ENCODE measurements at regions not wholly inside any gene's neighbourhood (a gene's known extent, or its start where the extent isn't known, plus 50 kb on each side); places are given as distances from the start of the nearest gene placed in this dataset.

DNA sequence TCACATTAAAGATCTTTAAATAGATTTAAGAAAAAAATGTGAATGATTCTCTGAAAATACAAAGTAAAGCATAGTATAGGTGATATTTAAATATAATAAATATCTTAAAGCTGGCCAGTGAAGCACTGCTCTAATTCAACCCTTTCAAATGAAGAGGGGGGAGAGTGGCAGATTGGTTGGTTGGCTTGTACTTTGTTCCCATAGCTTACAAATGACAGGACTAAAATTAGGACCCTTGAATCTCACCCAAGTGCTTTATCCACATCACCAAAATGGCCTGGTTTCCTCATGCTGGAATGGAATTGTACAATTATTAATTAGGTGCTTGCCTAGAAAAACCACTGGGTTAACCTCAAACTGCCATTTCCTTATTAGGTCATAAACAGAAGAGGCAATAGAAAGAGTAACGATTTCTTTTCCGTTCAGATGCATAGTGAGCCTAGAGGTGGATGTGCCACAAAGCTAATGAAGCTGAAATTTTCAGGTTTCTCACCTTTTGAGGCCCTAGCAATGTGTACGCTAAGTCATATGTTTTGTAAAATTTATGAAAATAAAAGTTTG lies 354.5 kb upstream of the CDH6 start:
- TF ChIP-seq, protein P1, sequence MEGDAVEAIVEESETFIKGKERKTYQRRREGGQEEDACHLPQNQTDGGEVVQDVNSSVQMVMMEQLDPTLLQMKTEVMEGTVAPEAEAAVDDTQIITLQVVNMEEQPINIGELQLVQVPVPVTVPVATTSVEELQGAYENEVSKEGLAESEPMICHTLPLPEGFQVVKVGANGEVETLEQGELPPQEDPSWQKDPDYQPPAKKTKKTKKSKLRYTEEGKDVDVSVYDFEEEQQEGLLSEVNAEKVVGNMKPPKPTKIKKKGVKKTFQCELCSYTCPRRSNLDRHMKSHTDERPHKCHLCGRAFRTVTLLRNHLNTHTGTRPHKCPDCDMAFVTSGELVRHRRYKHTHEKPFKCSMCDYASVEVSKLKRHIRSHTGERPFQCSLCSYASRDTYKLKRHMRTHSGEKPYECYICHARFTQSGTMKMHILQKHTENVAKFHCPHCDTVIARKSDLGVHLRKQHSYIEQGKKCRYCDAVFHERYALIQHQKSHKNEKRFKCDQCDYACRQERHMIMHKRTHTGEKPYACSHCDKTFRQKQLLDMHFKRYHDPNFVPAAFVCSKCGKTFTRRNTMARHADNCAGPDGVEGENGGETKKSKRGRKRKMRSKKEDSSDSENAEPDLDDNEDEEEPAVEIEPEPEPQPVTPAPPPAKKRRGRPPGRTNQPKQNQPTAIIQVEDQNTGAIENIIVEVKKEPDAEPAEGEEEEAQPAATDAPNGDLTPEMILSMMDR (IDR thresholded peaks at IDR 0.05) = no peak
- TF ChIP-seq POLR2A (IDR thresholded peaks at IDR 0.05) = no peak
- TF ChIP-seq EP300 (IDR thresholded peaks at IDR 0.05) = no peak
- Histone ChIP-seq H3K4me1 (ENCODE audit: insufficient read depth) (no peaks in the 10 kb centered on the region), H3K9me3 (no peaks in the 10 kb centered on the region), H3K4me3 (no peak overlapping the region), H3K27ac (no peak overlapping the region), H3K36me3 (no peaks in the 10 kb centered on the region), H3K27me3 (no peaks in the 10 kb centered on the region)
- no peak for DNase-seq
- intact Hi-C loops (cut with DNase I) = no loop called here
- WGBS, 3 donors = 67 to 87% (median 86%) methylated on average over 3 of the region's 3 CpGs

DNA sequence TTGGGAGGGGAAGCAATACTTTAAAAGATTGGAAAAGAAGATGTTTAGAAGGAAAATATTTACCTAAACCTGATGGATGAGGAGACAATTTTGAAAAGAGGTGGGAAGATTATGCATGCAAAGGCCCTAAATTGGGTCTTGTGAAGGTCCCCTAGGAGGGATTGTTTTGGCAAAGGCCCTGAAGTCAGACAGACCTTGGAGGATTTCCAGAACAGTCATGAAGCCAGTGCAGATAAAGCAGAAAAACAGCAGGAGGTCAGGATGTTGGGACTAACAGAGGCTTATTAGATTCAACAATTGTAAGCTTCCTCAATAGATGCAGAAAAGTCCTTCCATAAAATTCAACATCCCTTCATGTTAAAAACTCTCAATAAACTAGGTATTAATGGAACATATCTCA lies 361.0 kb upstream of the CDH6 start:
- H3K27ac ChIP-seq = no peak overlapping the region
- H3K4me3 ChIP-seq = no peak overlapping the region
- intact Hi-C loops (cut with DNase I) = no loop called here
- no peak for TF ChIP-seq EP300 (IDR thresholded peaks at IDR 0.05)
- TF ChIP-seq, protein P1 (IDR thresholded peaks at IDR 0.05) = no peak
- no peak for TF ChIP-seq POLR2A (IDR thresholded peaks at IDR 0.05)
- H3K9me3 ChIP-seq = no peaks in the 10 kb centered on the region
- H3K27me3 ChIP-seq = no peaks in the 10 kb centered on the region
- H3K4me1 ChIP-seq (ENCODE audit: insufficient read depth) = no peaks in the 10 kb centered on the region
- no peaks in the 10 kb centered on the region for H3K36me3 ChIP-seq
- DNase-seq = no peak

DNA sequence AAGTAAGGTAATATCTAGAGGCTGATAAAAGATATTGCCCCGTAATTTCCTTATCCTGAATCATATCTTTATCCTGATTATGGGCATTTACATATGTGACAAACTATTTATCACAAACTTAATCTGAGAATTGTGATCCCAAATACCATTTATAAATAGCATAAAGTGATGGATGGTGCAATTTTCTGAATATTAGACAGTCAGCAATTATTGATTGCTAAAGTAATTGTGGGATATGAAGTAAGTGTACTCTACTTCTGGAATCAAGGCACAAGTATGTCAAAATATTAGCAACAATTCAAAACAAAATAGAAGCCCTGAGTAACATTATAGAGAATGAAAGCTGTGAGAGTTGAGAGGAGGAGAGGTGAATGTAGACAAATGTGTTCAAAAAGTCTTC lies 361.9 kb upstream of the CDH6 start:
- no peak overlapping the region for H3K27ac ChIP-seq
- H3K9me3 ChIP-seq = no peaks in the 10 kb centered on the region
- DNase-seq = no peak
- intact Hi-C loops (cut with DNase I) = no loop called here
- no peaks in the 10 kb centered on the region for H3K4me1 ChIP-seq (ENCODE audit: insufficient read depth)
- no peak overlapping the region for H3K4me3 ChIP-seq
- 44 to 72% (median 58%) methylated on average over 1 of the region's 1 CpG for WGBS, 3 donors
- TF ChIP-seq, protein P1 (IDR thresholded peaks at IDR 0.05) = no peak
- TF ChIP-seq EP300 (IDR thresholded peaks at IDR 0.05) (no peak), POLR2A (IDR thresholded peaks at IDR 0.05) (no peak)
- H3K36me3 ChIP-seq = no peaks in the 10 kb centered on the region
- H3K27me3 ChIP-seq = no peaks in the 10 kb centered on the region

DNA sequence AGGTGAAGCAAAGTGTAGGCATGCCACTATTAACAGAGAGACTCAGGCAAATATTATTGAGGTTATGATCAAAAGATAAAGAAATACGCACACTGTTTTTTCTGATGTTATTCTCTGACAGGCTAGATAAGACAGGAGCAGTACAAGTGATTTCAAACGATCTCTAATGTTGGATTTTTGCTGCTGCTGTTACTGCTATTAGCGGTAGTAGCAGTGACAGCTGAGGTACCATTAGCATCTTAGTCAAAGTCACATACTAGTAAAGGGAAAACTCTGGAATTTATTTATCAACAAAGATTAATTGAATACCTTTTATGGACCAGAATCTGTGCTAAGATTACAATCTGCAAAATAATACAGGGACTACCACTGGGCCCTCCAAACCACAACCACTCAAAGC lies 362.4 kb upstream of the CDH6 start:
- Histone ChIP-seq H3K27me3 (no peaks in the 10 kb centered on the region), H3K27ac (no peak overlapping the region), H3K4me1 (ENCODE audit: insufficient read depth) (no peaks in the 10 kb centered on the region), H3K4me3 (no peak overlapping the region), H3K36me3 (no peaks in the 10 kb centered on the region), H3K9me3 (no peaks in the 10 kb centered on the region)
- no peak for DNase-seq
- TF ChIP-seq POLR2A (IDR thresholded peaks at IDR 0.05) = no peak
- no peak for TF ChIP-seq EP300 (IDR thresholded peaks at IDR 0.05)
- TF ChIP-seq, protein P1 (IDR thresholded peaks at IDR 0.05) = no peak
- WGBS, 3 donors = 53 to 65% (median 60%) methylated on average over 3 of the region's 3 CpGs
- intact Hi-C loops (cut with DNase I) = no loop called here

All from ovary (tissue), 7 donors.